ENCODE measurements at regions not wholly inside any gene's neighbourhood (a gene's known extent, or its start where the extent isn't known, plus 50 kb on each side); places are given as distances from the start of the nearest gene placed in this dataset.
A peak's percentile ranks its signal among the peaks of the same experiment; 100 is the strongest.
"Not testable (repeated sequence)": the region's sequence is repeated elsewhere in the genome, so short reads cannot be mapped to it uniquely, and the experiment has no call there.

GRCh38 chr16:88240118-88240517, 142.6 kb upstream of the ZNF469 start:
- not testable (repeated sequence) for TF ChIP-seq PBX3 (IDR thresholded peaks at IDR 0.05); CTCF (IDR thresholded peaks at IDR 0.05); RAD21 (conservative IDR thresholded peaks at IDR 0.05 in 1 of 2, IDR thresholded peaks at IDR 0.05 in 1 of 2); POLR2AphosphoS2 (conservative IDR thresholded peaks at IDR 0.05; ENCODE audit: low read length); MAZ (IDR thresholded peaks at IDR 0.05; ENCODE audit: borderline replicate concordance, low read depth, low read length); POLR2A (IDR thresholded peaks at IDR 0.05; ENCODE audit: low read length); NFE2L2 (conservative IDR thresholded peaks at IDR 0.05; ENCODE audit: low read length); JUN (IDR thresholded peaks at IDR 0.05); TP53 (CRISPR knock-in tag; IDR thresholded peaks at IDR 0.05); KDM1A (IDR thresholded peaks at IDR 0.05; ENCODE audit: low read depth); KDM5A (IDR thresholded peaks at IDR 0.05); MAFK (IDR thresholded peaks at IDR 0.05; ENCODE audit: partially characterized antibody)
- 0 out of 2 replicates have a peak, but pooled peaks have one; percentile 12 for TF ChIP-seq MAX (IDR thresholded peaks at IDR 0.05)
